ENCODE measurements at regions not wholly inside any gene's neighbourhood (a gene's known extent, or its start where the extent isn't known, plus 50 kb on each side); places are given as distances from the start of the nearest gene placed in this dataset.

DNA sequence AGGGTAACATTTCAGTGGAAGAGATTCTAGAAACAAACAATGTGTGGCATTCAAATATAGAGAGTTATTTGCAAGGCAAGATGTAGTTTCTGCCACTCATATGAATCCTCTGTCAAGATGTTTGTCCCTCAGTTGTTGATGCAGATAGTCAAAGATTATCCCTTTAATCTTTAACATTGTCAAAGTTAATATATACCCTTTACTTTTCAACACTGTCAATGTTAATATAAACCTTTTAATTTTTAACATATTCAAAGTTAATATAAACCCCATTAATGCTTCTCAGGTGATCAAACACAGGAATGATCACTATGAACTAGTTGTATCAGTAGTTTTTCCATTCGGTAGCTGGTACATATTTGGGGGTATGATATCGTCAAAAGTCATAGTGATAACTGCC lies 51.9 kb upstream of the PICALM start:
- DNase-seq (ENCODE audit: extremely low read depth in 1 of 2, low read depth in 1 of 2): no peak

DNA sequence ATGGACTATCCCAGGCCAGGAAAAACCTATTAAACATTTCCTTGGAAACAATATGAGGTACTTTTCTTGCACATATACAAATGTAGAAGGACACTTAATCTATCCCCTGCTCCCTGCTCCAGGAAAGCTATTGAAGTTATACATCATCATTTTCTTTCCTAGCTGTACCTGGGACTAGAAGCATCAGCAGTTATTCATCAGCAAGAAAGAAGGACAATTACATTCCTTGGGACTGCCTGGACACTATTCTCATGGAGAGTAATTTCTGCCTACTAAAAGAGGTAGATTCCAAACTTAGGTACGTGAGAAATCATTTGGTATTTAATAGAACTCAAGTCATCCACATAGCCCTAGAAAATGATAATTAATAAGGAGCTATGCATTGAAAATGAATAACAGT lies 51.0 kb upstream of the PICALM start:
- DNase-seq (ENCODE audit: extremely low read depth in 1 of 2, low read depth in 1 of 2): no peak

DNA sequence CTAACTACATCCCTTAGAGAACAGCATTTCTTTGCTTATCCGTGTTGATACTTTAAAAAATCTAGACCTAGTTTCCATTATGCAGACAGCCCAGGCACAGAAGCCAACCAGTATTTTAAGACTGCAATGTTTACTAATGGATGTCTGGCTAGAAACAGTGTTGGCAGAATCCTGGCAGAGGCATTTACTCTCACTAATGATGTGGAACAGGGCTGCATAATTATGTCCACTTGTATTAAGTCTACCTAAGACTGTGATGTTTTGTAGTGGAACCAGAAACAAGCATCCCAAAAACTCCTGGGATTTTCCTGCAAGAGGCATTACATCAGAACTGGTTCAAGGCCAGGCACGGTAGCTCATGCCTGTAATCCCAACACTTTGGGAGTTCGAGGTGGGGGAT lies 50.2 kb upstream of the PICALM start:
- DNase-seq (ENCODE audit: extremely low read depth in 1 of 2, low read depth in 1 of 2): no peak
